H1 (cell line): ENCODE measurements at regions not wholly inside any gene's neighbourhood (a gene's known extent, or its start where the extent isn't known, plus 50 kb on each side); places are given as distances from the start of the nearest gene placed in this dataset.

Experiments used
- CTCF ChIA-PET: fragments of 300-600 bp; sonication (Branson Sonifier 250); formaldehyde crosslinking; loops from one replicate; lab custom pipeline; 2021; ENCODE audit not compliant: partially characterized antibody; lab: Charles Lee
- POLR2A ChIA-PET: fragments of 300-600 bp; sonication (Branson Sonifier 250); formaldehyde crosslinking; loops from one replicate; lab custom pipeline; 2021; ENCODE audit warnings: inconsistent platforms; ENCODE audit not compliant: partially characterized antibody; lab: Charles Lee
- DNase-seq, 2 experiments: peaks; one replicate each; pipeline versions ENCODE4 v3.0.0 to v3.0.0-alpha.2; 2010 to 2022; ENCODE audit warnings: low spot score in 2 of 2, low read depth in 1 of 2, mixed read lengths in 1 of 2
- FAIRE-seq: peaks from 2 replicates; lab custom pipeline; 2011; peaks lifted over from hg19 to GRCh38; lab: Jason Lieb, UNC
- H2AFZ ChIP-seq: 2 replicates; pipeline ENCODE4 v1.8.1; 2012; ENCODE audit warnings: low read length, inconsistent platforms
- H2AK5ac ChIP-seq: 2 replicates; pipeline ENCODE4 v1.6.1; 2013; ENCODE audit warnings: low read depth, low read length
- H2BK120ac ChIP-seq: replicated peaks from 2 replicates; pipeline ENCODE3; 2013; ENCODE audit warnings: low read depth, low read length, inconsistent platforms
- H2BK12ac ChIP-seq: 2 replicates; pipeline ENCODE4 v1.6.1; 2013; ENCODE audit warnings: low read depth, low read length
- H2BK15ac ChIP-seq: 2 replicates; pipeline ENCODE4 v1.6.1; 2013; ENCODE audit warnings: low read length
- H2BK20ac ChIP-seq: 2 replicates; pipeline ENCODE4 v1.6.1; 2013; ENCODE audit warnings: low read length
- H2BK5ac ChIP-seq: 2 replicates; pipeline ENCODE4 v1.6.1; 2013; ENCODE audit warnings: low read depth, low read length
- H3K14ac ChIP-seq: 2 replicates; pipeline ENCODE4 v1.6.1; 2013; ENCODE audit warnings: inconsistent platforms; ENCODE audit not compliant: insufficient read length
- H3K18ac ChIP-seq: 2 replicates; pipeline ENCODE4 v1.6.1; 2013; ENCODE audit warnings: low read length; ENCODE audit errors: extremely low read depth
- H3K23ac ChIP-seq: 2 replicates; pipeline ENCODE4 v1.6.1; 2013; ENCODE audit warnings: inconsistent platforms; ENCODE audit not compliant: insufficient read length
- H3K23me2 ChIP-seq: 2 replicates; pipeline ENCODE4 v1.6.1; 2013; ENCODE audit warnings: low read depth, low read length
- H3K27ac ChIP-seq: 2 replicates; pipeline ENCODE4 v1.6.1; 2011; ENCODE audit warnings: low read depth, low read length, inconsistent platforms
- H3K27me3 ChIP-seq, 4 experiments: replicated peaks in 1 of 4; 1 replicate in 1 of 4; 2 replicates in 3 of 4; pipeline versions ENCODE4 v1.6.1 to v1.8.1; 2011 to 2013; ENCODE audit warnings: low read length in 3 of 4, mild to moderate bottlenecking in 3 of 4, inconsistent platforms in 2 of 4, mixed read lengths in 2 of 4, moderate library complexity in 1 of 4; ENCODE audit not compliant: control insufficient read depth in 3 of 4, insufficient read depth in 3 of 4; ENCODE audit errors: extremely low read depth in 1 of 4
- H3K36me3 ChIP-seq, 4 experiments: 2 replicates each; pipeline versions ENCODE4 v1.6.1 to v1.8.1; 2011 to 2013; ENCODE audit warnings: mild to moderate bottlenecking in 4 of 4, low read length in 3 of 4, moderate library complexity in 2 of 4, control low read depth in 1 of 4, inconsistent platforms in 1 of 4; ENCODE audit not compliant: insufficient read depth in 4 of 4, control insufficient read depth in 2 of 4
- H3K4ac ChIP-seq: replicated peaks from 2 replicates; pipeline ENCODE3; 2013; ENCODE audit warnings: low read length, low read depth, mixed read lengths, inconsistent platforms; ENCODE audit not compliant: insufficient read length
- H3K4me1 ChIP-seq, 4 experiments: replicated peaks in 1 of 4; 1 replicate in 1 of 4; 2 replicates in 3 of 4; pipeline versions ENCODE4 v1.6.1 to v1.8.1; 2011 to 2013; ENCODE audit warnings: low read length in 3 of 4, inconsistent platforms in 2 of 4, mixed read lengths in 1 of 4; ENCODE audit not compliant: insufficient read depth in 4 of 4, control insufficient read depth in 3 of 4
- H3K4me2 ChIP-seq, 2 experiments: 2 replicates each; pipeline versions ENCODE4 v1.6.1 to v1.8.1; 2011 to 2013; ENCODE audit warnings: low read depth in 2 of 2, low read length in 2 of 2, control low read depth in 1 of 2, inconsistent platforms in 1 of 2, mild to moderate bottlenecking in 1 of 2; ENCODE audit not compliant: insufficient read depth in 1 of 2
- H3K4me3 ChIP-seq, 4 experiments: fragments of 200-600, 300-600 bp in 1 of 4; sonication (generic), shearing (Covaris generic), sonication (Bioruptor Twin) in 1 of 4; 2 replicates each; pipeline versions ENCODE4 v1.5.1 to v1.8.1; 2011 to 2016; ENCODE audit warnings: low read length in 4 of 4, low read depth in 3 of 4, control low read depth in 2 of 4, inconsistent platforms in 2 of 4, mild to moderate bottlenecking in 2 of 4, mixed read lengths in 1 of 4, moderate library complexity in 1 of 4; ENCODE audit not compliant: insufficient read depth in 2 of 4; ENCODE audit errors: extremely low read depth in 1 of 4
- H3K56ac ChIP-seq: replicated peaks from 2 replicates; pipeline ENCODE3; 2013; ENCODE audit warnings: low read depth, mild to moderate bottlenecking, mixed read lengths, low read length, inconsistent platforms; ENCODE audit not compliant: insufficient read length
- H3K79me1 ChIP-seq: 2 replicates; pipeline ENCODE4 v1.6.1; 2013; ENCODE audit warnings: low read depth, low read length, control low read depth
- H3K79me2 ChIP-seq, 2 experiments: 2 replicates each; pipeline versions ENCODE4 v1.6.1 to v1.8.1; 2012 to 2013; ENCODE audit warnings: low read length in 2 of 2, mild to moderate bottlenecking in 2 of 2, inconsistent platforms in 1 of 2; ENCODE audit not compliant: insufficient read depth in 2 of 2, control insufficient read depth in 1 of 2
- H3K9ac ChIP-seq, 4 experiments: replicated peaks in 1 of 4; 1 replicate in 1 of 4; 2 replicates in 3 of 4; pipeline versions ENCODE4 v1.6.1 to v1.8.1; 2011 to 2013; ENCODE audit warnings: low read depth in 3 of 4, low read length in 3 of 4, control low read depth in 2 of 4, mild to moderate bottlenecking in 2 of 4, moderate library complexity in 2 of 4, inconsistent platforms in 1 of 4; ENCODE audit errors: extremely low read depth in 1 of 4
- H3K9me3 ChIP-seq, 2 experiments: 2 replicates each; pipeline versions ENCODE4 v1.6.1 to v1.8.1; 2012 to 2013; ENCODE audit warnings: mild to moderate bottlenecking in 2 of 2, moderate library complexity in 2 of 2, control low read depth in 1 of 2, inconsistent platforms in 1 of 2, low read depth in 1 of 2, low read length in 1 of 2, mixed read lengths in 1 of 2; ENCODE audit not compliant: insufficient read depth in 2 of 2
- H4K20me1 ChIP-seq, 2 experiments: replicated peaks in 1 of 2; 2 replicates each; pipeline versions ENCODE3 to v1.8.1; 2011 to 2013; ENCODE audit warnings: inconsistent platforms in 2 of 2, low read length in 2 of 2, mild to moderate bottlenecking in 1 of 2; ENCODE audit not compliant: insufficient read depth in 2 of 2, control insufficient read depth in 1 of 2
- H4K5ac ChIP-seq: 2 replicates; pipeline ENCODE4 v1.6.1; 2013; ENCODE audit warnings: low read length, low read depth, mixed read lengths, inconsistent platforms; ENCODE audit not compliant: insufficient read length
- H4K8ac ChIP-seq: 2 replicates; pipeline ENCODE4 v1.8.0; 2013; ENCODE audit warnings: mild to moderate bottlenecking, moderate library complexity, low read length, inconsistent platforms; ENCODE audit not compliant: insufficient read depth; ENCODE audit errors: extremely low read depth
- H4K91ac ChIP-seq: replicated peaks from 2 replicates; pipeline ENCODE3; 2013; ENCODE audit warnings: low read length, mixed read lengths, inconsistent platforms; ENCODE audit not compliant: insufficient read length
- CTBP2 ChIP-seq: IDR thresholded peaks from 2 replicates; pipeline ENCODE4 v1.7.0; 2011; ENCODE audit warnings: borderline replicate concordance, mild to moderate bottlenecking, moderate library complexity, mixed read lengths, low read length; ENCODE audit not compliant: insufficient read depth, insufficient read length
- FOSL1 ChIP-seq: IDR thresholded peaks from 2 replicates; pipeline ENCODE4 v1.6.1; 2011; ENCODE audit warnings: mild to moderate bottlenecking, low read depth, low read length, moderate library complexity; ENCODE audit not compliant: insufficient read depth
- NRF1 ChIP-seq: IDR thresholded peaks from 2 replicates; pipeline ENCODE4 v1.6.1; 2011; ENCODE audit warnings: mild to moderate bottlenecking, low read depth, low read length, improper control_type of control experiment
- POLR2A ChIP-seq, 2 experiments: IDR thresholded peaks; 1 replicate in 1 of 2; 2 replicates in 1 of 2; pipeline ENCODE4 v1.6.1; 2011; ENCODE audit warnings: low read depth in 2 of 2, low read length in 2 of 2, mild to moderate bottlenecking in 2 of 2; ENCODE audit errors: control extremely low read depth in 1 of 2
- RAD21 ChIP-seq, 2 experiments: IDR thresholded peaks in 1 of 2; conservative IDR thresholded peaks in 1 of 2; 2 replicates each; pipeline ENCODE4 v1.6.1; 2011; ENCODE audit warnings: low read depth in 2 of 2, low read length in 2 of 2, improper control_type of control experiment in 1 of 2, inconsistent platforms in 1 of 2, mild to moderate bottlenecking in 1 of 2, moderate library complexity in 1 of 2
- SIRT6 ChIP-seq: IDR thresholded peaks from one replicate; pipeline ENCODE4 v1.7.1; 2012; ENCODE audit warnings: low read length, inconsistent platforms
- SRF ChIP-seq: IDR thresholded peaks from 2 replicates; pipeline ENCODE4 v1.6.1; 2011; ENCODE audit warnings: mild to moderate bottlenecking, low read depth, low read length, moderate library complexity
- SUZ12 ChIP-seq: fragments of 200-600 bp; sonication (generic); IDR thresholded peaks from 2 replicates; pipeline ENCODE4 v1.6.1; 2012; ENCODE audit warnings: mild to moderate bottlenecking, inconsistent platforms, low read length, moderate library complexity, mixed read lengths
- TEAD4 ChIP-seq: IDR thresholded peaks from 2 replicates; pipeline ENCODE4 v1.6.1; 2012; ENCODE audit warnings: low read depth, low read length, inconsistent platforms, mixed read lengths
- WGBS, 2 experiments: shearing (Covaris generic) in 1 of 2; methylation state at CpG; one replicate each; pipeline versions ENCODE4 v1.1.6 to v1.1.7; 2013 to 2015; ENCODE audit warnings: low lambda C conversion rate in 2 of 2, mixed read lengths in 2 of 2, inconsistent platforms in 1 of 2, low coverage in 1 of 2, missing lambda C conversion rate in 1 of 2; ENCODE audit not compliant: insufficient replicate concordance in 2 of 2, insufficient coverage in 1 of 2, insufficient read length in 1 of 2; ENCODE audit errors: extremely low coverage in 1 of 2, missing lambda C conversion rate in 1 of 2; 5-methylcytosine and 5-hydroxymethylcytosine counted together
- TF ChIP-seq, protein P1 (sequence below), 3 experiments: IDR thresholded peaks; 1 replicate in 2 of 3; 2 replicates in 1 of 3; pipeline versions ENCODE4 v1.5.1 to v1.6.1; 2011; ENCODE audit warnings: low read length in 3 of 3, mild to moderate bottlenecking in 3 of 3, inconsistent platforms in 2 of 3, low read depth in 1 of 3, moderate library complexity in 1 of 3; ENCODE audit not compliant: insufficient read depth in 1 of 3; ENCODE audit errors: control extremely low read depth in 1 of 3

DNA sequence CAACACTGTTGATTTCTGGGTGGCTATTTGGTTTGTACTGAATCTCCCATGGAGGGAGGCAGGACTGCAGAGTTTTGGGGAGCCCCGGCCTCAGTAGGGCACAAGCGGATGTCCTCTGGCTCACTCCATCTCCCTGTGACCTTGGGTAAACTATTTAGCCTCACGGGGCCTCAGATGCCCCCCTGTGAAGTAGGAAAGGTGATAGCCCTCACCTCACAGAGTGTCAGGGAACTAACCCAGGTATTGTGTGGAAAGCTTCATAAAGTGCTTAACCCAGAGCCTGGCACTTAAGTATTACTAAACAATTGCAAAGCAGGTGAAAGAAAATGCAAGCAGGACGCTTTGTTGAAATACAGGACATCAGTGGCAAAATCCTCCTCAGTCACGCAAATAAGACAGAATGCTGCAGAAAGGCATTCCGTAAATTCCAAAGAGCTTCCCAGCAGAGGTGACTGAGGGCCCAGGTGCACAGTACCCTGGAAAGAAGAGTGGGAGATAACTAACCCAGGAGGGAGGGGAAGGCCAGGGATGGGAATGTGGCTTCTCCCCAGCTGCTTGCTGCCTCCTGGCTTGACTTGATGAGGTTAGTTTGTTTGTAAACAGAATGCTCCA, 436.3 kb downstream of the PRDM2 start:
- Histone ChIP-seq H3K23ac (no peak overlapping the region), H3K56ac (no peak overlapping the region), H4K91ac (peak overlapping the region; percentile 2), H3K36me3 (no peaks in the 10 kb centered on the region), H3K27ac (peak overlapping the region; percentile 39; the same call in 1 of the 2 replicates), H2BK5ac (peak overlapping the region; percentile 91; the same call in 1 of the 2 replicates), H3K14ac (no peak overlapping the region), H4K5ac (no peak overlapping the region), H3K18ac (0 out of 2 replicates have a peak overlapping the region, but pooled peaks have one; percentile 39), H3K4ac (no peak overlapping the region), H3K27me3 (no peaks in the 10 kb centered on the region), H4K20me1 (no peaks in the 10 kb centered on the region), H2BK12ac (0 out of 2 replicates have a peak overlapping the region, but pooled peaks have one; percentile 53), H3K79me1 (no peaks in the 10 kb centered on the region), H3K79me2 (no peaks in the 10 kb centered on the region), H3K9me3 (no peaks in the 10 kb centered on the region), H3K4me3 (no peak overlapping the region), H4K8ac (no peak overlapping the region), H3K4me2 (peak overlapping the region; percentile 1 to 31; a peak in 2 of 4 replicates), H2BK15ac (no peak overlapping the region), H2BK120ac (no peak overlapping the region), H2AFZ (no peak overlapping the region), H3K23me2 (no peaks in the 10 kb centered on the region; the same call in 1 of the 2 replicates), H3K4me1 (peaks cover 7 to 14% (median 11%) of the 10 kb centered on the region in 4 experiments), H2BK20ac (peak overlapping the region; percentile 2; the same call in 1 of the 2 replicates), H2AK5ac (no peak overlapping the region), H3K9ac (no peak overlapping the region)
- peak; percentile 68 for FAIRE-seq
- ChIA-PET POLR2A (interaction anchor here (0.7 kb wide), 1 partner anchor 17 kb away, joined by 3 read pairs; no protein-coding TSS in a partner anchor), CTCF (interaction anchor here (1.1 to 1.5 kb wide), 3 partner anchors 13 to 173 kb away, joined by 4 to 5 read pairs (median 4); no protein-coding TSS in a partner anchor)
- WGBS, 2 experiments = 28% methylated on average over 6 of the region's 6 CpGs; no CpG with 5 or more reads in 1 of the 2 experiments
- DNase-seq = no peak
- TF ChIP-seq SIRT6 (no peak), NRF1 (no peak), RAD21 (IDR thresholded peaks at IDR 0.05 in 1 of 2, conservative IDR thresholded peaks at IDR 0.05 in 1 of 2; ENCODE audit: low read depth in 2 of 2, low read length in 2 of 2) (no peak), SRF (no peak), CTBP2 (no peak), POLR2A (IDR thresholded peaks at IDR 0.05; ENCODE audit: control extremely low read depth in 1 of 2, low read depth in 2 of 2, low read length in 2 of 2) (no peak), FOSL1 (no peak), TEAD4 (peak; percentile 76), SUZ12 (no peak)
- TF ChIP-seq, protein P1, sequence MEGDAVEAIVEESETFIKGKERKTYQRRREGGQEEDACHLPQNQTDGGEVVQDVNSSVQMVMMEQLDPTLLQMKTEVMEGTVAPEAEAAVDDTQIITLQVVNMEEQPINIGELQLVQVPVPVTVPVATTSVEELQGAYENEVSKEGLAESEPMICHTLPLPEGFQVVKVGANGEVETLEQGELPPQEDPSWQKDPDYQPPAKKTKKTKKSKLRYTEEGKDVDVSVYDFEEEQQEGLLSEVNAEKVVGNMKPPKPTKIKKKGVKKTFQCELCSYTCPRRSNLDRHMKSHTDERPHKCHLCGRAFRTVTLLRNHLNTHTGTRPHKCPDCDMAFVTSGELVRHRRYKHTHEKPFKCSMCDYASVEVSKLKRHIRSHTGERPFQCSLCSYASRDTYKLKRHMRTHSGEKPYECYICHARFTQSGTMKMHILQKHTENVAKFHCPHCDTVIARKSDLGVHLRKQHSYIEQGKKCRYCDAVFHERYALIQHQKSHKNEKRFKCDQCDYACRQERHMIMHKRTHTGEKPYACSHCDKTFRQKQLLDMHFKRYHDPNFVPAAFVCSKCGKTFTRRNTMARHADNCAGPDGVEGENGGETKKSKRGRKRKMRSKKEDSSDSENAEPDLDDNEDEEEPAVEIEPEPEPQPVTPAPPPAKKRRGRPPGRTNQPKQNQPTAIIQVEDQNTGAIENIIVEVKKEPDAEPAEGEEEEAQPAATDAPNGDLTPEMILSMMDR (IDR thresholded peaks at IDR 0.05; ENCODE audit: control extremely low read depth in 1 of 3, insufficient read depth in 1 of 3, low read depth in 1 of 3, low read length in 3 of 3) = no peak
